PC-9 (cell line): ENCODE measurements at regions not wholly inside any gene's neighbourhood (a gene's known extent, or its start where the extent isn't known, plus 50 kb on each side); places are given as distances from the start of the nearest gene placed in this dataset.

Experiments used
- CTCF ChIP-seq: fragments of 200-600 bp; sonication (generic); conservative IDR thresholded peaks from 2 replicates; pipeline ENCODE4 v1.6.1; 2017; ENCODE audit warnings: mixed run types, antibody characterized with exemption, mild to moderate bottlenecking, moderate library complexity
- EZH2 ChIP-seq: fragments of 200-600 bp; sonication (generic); IDR thresholded peaks from 2 replicates; pipeline ENCODE4 v1.8.0; 2017; ENCODE audit warnings: antibody characterized with exemption, low read depth

- TF ChIP-seq CTCF (no peak), EZH2 (no peak)
Observed at GRCh38 chr5:68368311-68369022, 152.9 kb downstream of the PIK3R1 start.
